AG08395 (cell line): ENCODE measurements at regions not wholly inside any gene's neighbourhood (a gene's known extent, or its start where the extent isn't known, plus 50 kb on each side); places are given as distances from the start of the nearest gene placed in this dataset.
A peak's percentile ranks its signal among the peaks of the same experiment; 100 is the strongest.

ENCODE experiments used
- DNase-seq: peaks from one replicate; pipeline ENCODE4 v3.0.0; 2012; ENCODE audit warnings: mixed read lengths, low spot score

GRCh38 chr3:107992976-107993684 is 97.7 kb downstream of the CD47 start:
- DNase-seq = peak; percentile 80

- no peak for DNase-seq
These were observed 99.9 kb downstream of the CD47 start for GRCh38 chr3:107990926-107991325.

GRCh38 chr3:107990433-107990832 is 100.4 kb downstream of the CD47 start:
- no peak for DNase-seq

DNA sequence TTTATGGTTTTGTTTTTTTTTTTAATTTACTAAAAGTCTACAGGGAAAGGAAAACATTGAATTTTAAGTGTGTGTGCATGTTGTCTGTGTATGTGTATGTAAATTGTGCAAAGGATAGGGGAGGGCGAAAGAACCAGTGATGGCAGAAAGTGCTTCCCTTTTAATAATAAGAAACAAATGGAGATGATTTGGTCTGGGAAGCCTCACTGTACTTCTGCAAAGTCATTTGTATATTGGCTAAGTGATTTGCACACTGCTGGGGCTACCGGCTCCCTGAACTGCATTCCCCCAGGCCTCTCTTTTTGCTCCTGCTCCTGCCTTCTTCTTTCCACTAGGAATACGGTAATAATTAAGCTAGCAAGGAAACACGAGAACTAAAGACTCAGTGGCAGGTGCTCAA is 101.2 kb downstream of the CD47 start:
- no peak for DNase-seq

GRCh38 chr3:107988460-107989175 is 102.2 kb downstream of the CD47 start:
- DNase-seq = peak; percentile 71

GRCh38 chr3:107987036-107987939 is 103.5 kb downstream of the CD47 start:
- peak; percentile 86 for DNase-seq

DNA sequence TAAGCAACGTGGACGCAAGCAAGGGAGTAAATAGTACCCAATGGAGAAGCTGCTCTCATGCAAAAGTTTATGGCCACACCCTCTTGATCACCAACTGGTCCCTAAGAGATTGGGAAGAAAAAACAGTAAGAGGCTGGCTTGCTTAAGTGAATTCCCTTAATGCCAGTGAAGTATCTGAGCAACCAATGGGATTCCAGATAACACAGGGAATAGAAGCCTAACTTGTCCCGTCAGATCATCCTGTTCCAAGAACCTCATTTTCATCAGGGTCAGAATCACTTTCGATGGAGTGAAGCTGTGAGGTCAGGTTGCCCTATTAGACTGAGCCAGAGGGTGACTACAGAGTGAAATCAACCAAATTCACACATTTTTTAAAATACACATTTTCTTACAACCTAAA is 104.3 kb downstream of the CD47 start:
- no peak for DNase-seq

- no peak for DNase-seq
These were observed 105.3 kb downstream of the CD47 start for GRCh38 chr3:107985496-107985895.

DNA sequence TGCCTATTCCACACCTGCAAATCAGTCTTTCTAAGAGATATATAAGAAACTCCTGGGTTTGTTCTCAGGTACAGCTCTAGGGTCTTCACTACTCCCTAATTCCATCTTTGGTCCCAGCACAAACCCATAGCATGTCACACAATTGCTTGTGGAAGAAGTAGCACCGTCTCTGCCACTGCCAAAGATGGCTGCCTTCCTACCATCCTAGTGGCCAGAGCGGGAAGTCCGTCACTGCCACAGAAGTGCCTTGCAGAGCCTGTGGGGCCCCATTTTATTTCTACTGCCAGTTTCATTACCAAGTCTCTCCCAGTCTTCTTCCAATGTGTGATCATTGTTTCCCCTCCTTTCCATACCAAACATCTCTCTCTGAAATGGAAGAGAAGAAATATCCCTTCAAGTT is 107.6 kb downstream of the CD47 start:
- DNase-seq = no peak

DNA sequence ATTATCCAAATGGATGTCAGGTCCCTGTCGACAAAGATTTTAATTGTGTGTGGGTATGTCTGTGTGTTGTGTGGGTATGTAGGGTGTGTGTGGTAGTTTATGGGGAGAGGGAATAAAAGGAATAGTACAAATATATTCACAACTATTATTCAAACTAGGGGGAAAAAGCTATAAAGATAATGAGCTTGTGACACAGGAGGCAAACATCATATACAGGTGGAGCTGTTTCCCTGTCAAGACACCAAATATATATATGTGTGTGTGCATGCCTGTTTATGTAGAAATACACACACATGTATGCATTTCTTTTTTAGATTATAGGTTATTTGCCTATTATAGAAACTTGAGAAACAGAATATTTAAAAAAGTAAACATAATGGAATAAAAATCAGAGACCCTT is 108.7 kb downstream of the CD47 start:
- no peak for DNase-seq

DNA sequence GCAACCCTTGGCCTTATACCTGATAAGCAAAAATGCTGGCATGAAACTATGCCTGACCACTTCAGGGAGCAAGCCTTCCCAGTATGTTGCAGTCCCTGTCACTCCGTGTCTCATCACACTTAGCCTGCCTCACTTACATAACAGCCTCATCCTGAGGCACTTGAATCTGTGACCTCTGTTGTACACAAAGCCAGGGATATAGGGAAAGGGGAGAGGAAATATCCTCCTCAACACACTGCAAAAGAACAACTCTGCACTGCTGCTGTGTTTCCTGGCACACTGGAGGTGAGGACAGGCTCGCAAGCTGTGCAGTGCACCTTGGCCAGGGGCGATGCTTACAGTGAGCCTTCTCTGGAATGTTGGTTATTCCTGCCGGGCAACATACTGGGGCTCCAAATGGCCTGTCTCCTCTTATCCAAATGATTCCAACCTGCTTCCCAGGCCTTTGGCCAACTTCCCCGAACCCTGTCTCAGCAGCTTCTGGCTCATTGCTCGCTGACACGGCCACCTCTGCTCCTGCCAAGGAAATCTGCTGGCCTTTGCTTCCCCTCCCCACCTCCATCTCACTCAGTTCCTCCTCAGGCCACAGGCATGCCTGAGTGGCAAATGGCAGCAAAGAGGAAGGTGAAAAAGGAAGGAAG is 109.2 kb downstream of the CD47 start:
- no peak for DNase-seq

GRCh38 chr3:107979538-107979937 is 111.3 kb downstream of the CD47 start:
- no peak for DNase-seq

DNA sequence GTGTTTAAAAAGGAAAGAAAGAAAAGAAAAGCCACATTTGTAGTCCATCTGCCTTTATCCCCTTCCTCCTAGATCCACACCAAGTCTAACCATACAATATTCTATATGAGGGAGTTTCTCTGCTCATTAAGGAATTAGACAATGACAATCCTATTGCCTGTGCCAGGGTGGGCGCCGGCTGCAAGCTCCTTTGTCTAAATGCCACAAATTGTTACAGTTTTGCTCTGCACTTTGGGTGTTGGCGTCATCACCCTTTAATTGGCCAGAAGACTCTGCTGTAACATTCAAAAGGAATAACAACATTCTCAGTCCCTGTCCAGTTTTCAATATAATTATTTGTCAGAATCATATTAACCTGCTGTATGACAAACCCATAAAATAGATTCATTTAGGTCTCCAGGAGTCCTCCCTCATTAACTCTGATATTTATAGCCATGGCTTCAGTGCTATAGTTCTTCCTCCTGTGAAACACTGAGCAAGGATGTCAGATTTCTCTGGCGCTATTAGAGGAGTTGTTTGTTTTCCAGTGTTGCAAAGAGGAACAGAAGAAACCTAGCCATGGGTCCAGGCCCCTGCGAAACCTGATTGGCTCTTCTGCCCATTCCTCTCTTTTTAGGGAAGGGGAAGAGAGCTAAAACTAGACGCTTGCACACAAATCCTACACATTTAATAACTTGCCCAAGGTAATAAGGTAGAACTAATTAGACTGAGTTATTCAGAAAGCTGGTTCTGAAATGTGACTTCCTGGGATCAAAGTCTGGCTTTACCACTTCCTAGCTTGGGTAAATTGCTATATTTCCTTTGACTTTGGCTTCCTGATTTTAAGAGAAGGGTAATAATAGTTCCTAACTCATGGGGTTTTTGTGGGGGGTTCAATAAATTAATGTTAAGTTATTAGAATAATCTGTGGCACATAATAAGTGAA is 112.4 kb downstream of the CD47 start:
- no peak for DNase-seq

DNA sequence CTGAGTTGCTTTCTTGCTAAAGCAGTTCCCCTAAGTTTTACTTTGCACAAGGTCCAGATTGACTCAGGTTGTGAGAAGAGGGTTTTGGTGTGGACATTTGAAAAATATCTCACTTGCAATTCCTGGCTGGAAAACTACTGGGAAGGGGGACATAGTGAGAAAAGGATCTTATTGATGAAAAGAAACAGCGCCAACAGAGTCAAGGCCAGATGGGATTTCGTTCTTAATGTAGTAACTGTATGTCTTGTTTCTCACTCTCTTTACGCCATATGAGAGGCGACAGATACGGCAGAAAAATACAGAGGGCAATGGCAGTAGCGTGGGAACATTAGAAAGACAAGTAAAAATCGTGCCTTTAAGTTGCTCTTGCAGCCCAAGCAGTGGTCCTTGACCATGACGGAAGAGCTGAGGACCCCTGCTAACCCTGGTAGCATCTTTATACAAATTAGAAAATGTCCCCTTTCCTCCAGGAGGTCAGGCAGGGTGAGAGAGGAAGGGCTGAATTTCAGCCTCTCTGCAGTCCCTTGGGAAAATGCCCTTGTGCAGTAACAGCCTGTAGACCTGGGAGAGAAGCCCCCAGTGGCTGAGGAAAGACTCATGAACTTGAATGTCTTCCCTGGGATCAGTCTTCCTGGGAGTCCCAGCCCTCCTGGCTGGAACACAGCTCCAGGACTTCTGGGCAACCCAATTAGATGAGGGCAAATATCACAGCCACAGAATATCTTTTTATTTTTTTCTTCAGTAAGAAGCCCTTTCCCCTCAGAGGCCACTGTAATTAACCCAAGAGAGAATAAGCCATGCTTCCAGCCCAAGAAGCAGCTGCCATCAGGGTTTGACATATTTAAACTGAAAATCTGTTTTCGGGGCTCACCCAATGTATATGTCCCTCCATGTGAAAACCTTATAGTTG is 113.4 kb downstream of the CD47 start:
- DNase-seq = no peak

GRCh38 chr3:107976202-107976800 is 114.5 kb downstream of the CD47 start:
- no peak for DNase-seq

DNA sequence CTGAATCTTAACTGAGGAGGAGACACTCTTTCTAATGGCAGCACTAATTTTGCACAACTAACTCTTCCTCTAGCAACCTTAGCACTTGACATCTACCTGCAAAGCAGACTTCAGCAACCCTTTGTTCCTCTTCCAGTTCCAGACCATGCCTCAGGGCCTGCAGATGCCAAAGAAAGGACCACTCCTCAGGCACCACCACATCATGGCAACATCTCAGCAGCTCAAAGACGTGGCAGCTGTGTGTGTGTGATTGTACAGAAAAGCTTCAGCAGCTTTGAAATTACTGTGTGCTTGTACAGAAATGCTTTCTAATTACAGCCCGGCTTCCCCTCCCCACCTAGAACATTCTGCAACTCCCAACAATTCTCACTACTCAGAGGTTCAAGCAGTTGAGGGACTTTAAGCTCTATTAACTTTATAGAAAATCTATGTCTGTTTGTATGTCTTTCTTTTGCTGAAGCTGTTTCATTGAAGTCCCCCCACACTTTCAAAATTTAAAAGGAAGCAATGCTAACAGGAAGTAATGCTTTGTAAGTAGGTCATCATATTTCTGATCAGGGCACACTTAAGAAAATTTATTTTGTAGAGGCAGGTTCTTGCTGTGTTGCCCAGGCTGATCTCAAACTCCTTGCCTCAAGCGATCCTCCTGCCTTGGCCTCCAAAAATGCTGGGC is 115.2 kb downstream of the CD47 start:
- no peak for DNase-seq

DNA sequence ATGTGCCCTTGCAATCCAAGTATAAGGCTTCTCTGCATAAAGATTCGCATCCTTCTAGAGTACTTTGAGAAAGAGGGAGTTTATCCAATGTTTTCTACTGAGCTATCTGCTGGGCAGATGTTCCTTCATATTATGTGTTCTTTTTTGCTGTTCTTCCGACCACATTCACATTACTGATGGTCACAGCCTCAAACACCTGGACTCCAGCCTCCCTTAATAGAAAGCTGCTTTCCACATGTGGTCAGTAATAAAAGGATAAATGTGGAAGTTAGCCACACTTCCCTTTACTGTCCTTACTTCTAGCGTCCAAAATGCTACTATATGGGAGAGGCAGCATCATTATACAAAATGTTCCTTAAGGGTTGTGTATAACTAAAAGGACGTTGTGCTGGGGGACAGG is 116.9 kb downstream of the CD47 start:
- DNase-seq = no peak

DNA sequence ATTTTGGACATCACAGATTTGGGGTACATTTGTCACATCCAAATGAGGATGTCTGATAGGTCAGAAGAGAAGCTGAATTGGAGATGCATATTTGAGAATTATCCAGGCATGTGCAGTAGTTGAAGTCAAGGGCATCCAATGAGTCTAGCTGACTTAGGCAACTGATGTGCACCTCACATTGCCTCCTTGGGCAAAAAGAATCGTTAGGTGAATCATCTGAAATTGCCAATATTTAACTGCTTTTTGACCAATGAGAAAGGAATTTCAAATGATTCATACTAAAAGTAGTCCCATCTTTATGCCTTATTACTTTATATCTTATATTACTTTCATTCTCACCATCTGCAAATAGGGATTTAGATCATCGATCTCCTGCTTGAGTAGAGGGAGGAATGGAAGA is 117.7 kb downstream of the CD47 start:
- peak; percentile 22 for DNase-seq

DNA sequence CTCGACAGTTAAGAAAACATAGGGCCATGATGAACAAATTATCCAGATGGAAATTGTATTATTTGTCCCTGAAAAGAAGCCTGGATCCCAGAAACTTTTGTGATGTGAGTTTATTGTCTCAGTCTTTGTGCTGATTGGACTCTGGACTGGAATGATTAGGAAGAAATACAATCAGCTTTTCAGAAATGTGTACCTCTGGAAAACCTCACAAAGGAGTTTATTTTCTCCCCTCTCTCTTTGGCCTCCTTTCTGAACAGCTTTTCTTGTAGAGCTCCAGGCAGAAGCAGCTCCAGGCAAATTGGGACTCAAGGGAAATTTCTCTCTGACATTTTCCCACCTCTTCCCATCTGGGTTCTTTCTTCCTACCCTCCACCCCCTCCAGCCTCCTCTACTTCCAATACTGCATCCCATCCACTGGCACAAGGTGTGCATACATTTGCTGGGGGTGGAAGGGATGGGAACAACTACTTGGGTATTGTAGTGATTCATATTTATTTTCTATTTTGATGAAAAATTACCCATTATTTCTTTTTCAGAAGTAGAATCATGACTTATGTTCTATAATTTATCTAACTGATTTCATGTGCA is 119.7 kb downstream of the CD47 start:
- DNase-seq = no peak
